ENCODE measurements at regions not wholly inside any gene's neighbourhood (a gene's known extent, or its start where the extent isn't known, plus 50 kb on each side); places are given as distances from the start of the nearest gene placed in this dataset.

DNA sequence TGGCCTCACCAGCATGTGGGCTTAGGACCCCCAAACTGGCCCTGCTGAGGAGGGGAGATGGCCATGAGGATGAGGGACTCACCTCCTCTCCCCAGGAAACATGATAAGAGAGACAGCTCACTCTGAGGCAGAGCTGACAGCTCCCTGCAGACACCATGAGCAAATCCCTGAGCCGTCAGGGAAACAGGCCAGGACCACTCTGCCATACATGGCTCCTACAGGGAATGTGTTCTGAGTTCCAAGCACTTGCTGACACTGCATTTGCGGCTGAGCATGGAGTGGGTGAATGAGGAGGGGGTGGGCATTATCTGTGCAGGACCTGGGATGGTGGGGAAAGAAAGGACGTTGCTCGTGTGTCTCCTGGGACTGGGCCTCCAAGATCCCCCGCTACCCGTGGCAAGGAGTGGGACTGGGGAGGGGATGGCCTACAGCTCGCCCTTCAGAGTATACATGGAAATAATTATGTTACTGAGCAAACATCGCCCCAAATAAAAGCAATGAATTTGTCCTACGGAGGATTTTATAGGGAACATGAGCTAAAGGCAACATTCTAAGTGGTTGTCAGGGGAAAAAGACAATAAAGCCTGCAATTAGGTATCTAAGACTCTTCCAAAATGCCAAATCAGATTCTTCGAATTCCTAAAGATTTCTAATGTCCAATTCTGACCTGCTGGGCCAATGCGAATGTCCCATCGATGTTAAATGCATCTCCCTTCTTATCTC is 355.9 kb upstream of the AJAP1 start:
- Mint-ChIP-seq H3K9me3 (peaks cover 12% of the 10 kb centered on the region), H3K27me3 (no peaks in the 10 kb centered on the region), H3K4me1 (no peaks in the 10 kb centered on the region), H3K4me3 (no peak overlapping the region), H3K27ac (no peak overlapping the region), H3K36me3 (no peaks in the 10 kb centered on the region)
- no peak for DNase-seq
- no peak for ATAC-seq (ENCODE audit: low read depth)
- POLR2A ChIA-PET = no interaction called here

DNA sequence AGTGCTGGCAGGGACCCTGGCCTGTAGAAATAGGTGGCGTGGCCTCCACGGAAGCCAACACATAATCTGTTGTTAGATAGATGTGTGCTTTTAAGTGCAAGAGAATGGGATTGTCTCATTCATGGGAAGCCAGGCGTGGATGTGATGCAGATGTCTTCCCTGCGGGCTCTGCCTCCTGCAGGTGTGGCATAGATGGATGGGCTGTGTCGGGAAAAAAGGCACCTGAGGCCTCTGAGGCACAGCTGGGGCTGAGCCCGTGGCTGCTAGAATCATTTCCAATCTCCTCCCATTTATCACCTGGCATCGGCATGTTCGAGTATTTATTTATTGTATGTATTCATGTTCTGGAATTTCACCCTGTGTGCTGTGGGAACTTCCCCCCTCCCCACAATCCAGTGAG is 353.4 kb upstream of the AJAP1 start:
- H3K27ac Mint-ChIP-seq = no peak overlapping the region
- POLR2A ChIA-PET = no interaction called here
- ATAC-seq (ENCODE audit: low read depth) = no peak

DNA sequence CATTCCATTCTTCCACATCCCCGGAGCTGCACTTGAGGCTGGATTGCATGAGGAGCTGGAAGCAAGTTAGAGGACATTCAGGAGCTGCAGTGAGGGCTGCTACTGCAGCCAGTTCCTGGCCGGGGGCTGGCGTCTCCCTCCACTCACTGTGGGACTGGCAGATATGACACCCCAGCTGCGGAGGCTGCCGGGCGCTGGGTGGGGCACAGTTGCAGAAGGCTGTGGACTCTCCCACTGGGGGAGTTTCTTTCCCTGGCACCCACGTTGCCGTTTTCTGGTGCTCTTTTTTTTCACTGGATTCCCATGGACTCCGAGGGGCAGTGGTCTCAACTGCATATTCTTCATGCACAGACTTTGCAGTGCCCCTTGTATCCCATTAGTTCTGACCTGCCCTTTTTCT is 351.1 kb upstream of the AJAP1 start:
- POLR2A ChIA-PET = no interaction called here
- Mint-ChIP-seq H3K4me3 (no peak overlapping the region), H3K27ac (no peak overlapping the region), H3K4me1 (no peaks in the 10 kb centered on the region), H3K9me3 (peaks cover 4% of the 10 kb centered on the region), H3K36me3 (no peaks in the 10 kb centered on the region), H3K27me3 (peaks cover 3% of the 10 kb centered on the region)
- ATAC-seq (ENCODE audit: low read depth) = no peak
- no peak for DNase-seq

More for the DNA sequence above, 353.4 kb upstream of the AJAP1 start:
- H3K36me3 Mint-ChIP-seq = no peaks in the 10 kb centered on the region
- no peak overlapping the region for H3K4me3 Mint-ChIP-seq
- H3K27me3 Mint-ChIP-seq = no peaks in the 10 kb centered on the region
- H3K4me1 Mint-ChIP-seq = no peaks in the 10 kb centered on the region
- no peak for DNase-seq
- H3K9me3 Mint-ChIP-seq = peaks cover 7% of the 10 kb centered on the region

GRCh38 chr1:4305526-4306301 is 348.7 kb upstream of the AJAP1 start:
- no peak overlapping the region for H3K27ac Mint-ChIP-seq

GRCh38 chr1:4306559-4307467 is 347.6 kb upstream of the AJAP1 start:
- H3K4me1 Mint-ChIP-seq = no peaks in the 10 kb centered on the region
- POLR2A ChIA-PET = no interaction called here
- H3K27me3 Mint-ChIP-seq = peaks cover 3% of the 10 kb centered on the region
- no peak overlapping the region for H3K27ac Mint-ChIP-seq
- no peak for DNase-seq
- H3K4me3 Mint-ChIP-seq = no peak overlapping the region
- peaks cover 7% of the 10 kb centered on the region for H3K9me3 Mint-ChIP-seq
- no peak for ATAC-seq (ENCODE audit: low read depth)
- H3K36me3 Mint-ChIP-seq = no peaks in the 10 kb centered on the region

More at GRCh38 chr1:4305526-4306301, 348.7 kb upstream of the AJAP1 start:
- H3K4me1 Mint-ChIP-seq = no peaks in the 10 kb centered on the region
- H3K36me3 Mint-ChIP-seq = no peaks in the 10 kb centered on the region
- no peak overlapping the region for H3K4me3 Mint-ChIP-seq
- ATAC-seq (ENCODE audit: low read depth) = no peak
- no peak for DNase-seq
- POLR2A ChIA-PET = no interaction called here
- peaks cover 4% of the 10 kb centered on the region for H3K9me3 Mint-ChIP-seq
- peaks cover 3% of the 10 kb centered on the region for H3K27me3 Mint-ChIP-seq

DNA sequence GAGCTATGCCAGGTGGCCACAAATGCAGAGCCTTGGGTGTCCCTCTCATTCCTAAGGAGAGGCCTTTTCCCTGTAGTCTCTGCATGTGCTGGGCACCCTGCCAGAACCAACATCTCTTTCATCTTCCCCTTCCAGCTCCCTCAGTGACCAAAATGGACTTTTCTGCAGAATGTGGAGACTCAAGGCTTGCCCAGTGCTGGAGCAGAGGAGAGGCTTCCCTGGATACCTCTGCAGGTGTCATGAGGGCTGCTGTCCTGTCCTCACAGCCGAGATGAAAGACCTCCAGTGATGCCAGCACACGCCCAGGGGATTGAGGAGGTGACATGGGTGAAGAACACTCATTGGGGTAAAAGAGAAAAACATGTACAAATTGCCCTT is 347.0 kb upstream of the AJAP1 start:
- Mint-ChIP-seq H3K9me3 (peaks cover 7% of the 10 kb centered on the region), H3K27me3 (peaks cover 3% of the 10 kb centered on the region), H3K36me3 (no peaks in the 10 kb centered on the region), H3K4me3 (no peak overlapping the region), H3K4me1 (no peaks in the 10 kb centered on the region), H3K27ac (no peak overlapping the region)
- ATAC-seq (ENCODE audit: low read depth) (no peak), DNase-seq (no peak)
- POLR2A ChIA-PET = no interaction called here

GRCh38 chr1:4307911-4308545 is 346.4 kb upstream of the AJAP1 start:
- H3K9me3 Mint-ChIP-seq = peaks cover 3% of the 10 kb centered on the region
- no peaks in the 10 kb centered on the region for H3K36me3 Mint-ChIP-seq
- ATAC-seq (ENCODE audit: low read depth) (no peak), DNase-seq (no peak)
- H3K4me3 Mint-ChIP-seq = no peak overlapping the region
- H3K27ac Mint-ChIP-seq = no peak overlapping the region
- H3K27me3 Mint-ChIP-seq = peaks cover 3% of the 10 kb centered on the region
- POLR2A ChIA-PET = no interaction called here
- H3K4me1 Mint-ChIP-seq = no peaks in the 10 kb centered on the region

DNA sequence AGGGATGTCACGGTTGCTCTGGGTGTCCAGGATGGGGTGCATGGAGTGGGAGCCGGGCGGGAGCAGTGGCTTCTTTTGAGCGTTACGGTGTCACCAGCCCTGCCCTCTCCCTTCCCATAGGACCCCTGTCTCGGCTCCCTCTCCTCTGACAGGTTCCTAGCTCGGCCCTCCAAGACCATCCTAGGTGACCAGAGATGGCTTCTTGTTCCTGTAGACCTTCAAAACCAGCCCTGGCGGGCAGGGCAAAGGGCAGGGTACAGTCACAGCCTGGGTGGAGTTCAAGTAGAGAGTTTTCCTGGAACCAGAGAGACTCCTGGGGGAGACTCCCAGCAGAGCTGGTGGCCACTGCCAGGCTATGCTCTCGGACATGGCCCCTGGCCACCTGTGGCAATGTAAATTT is 345.6 kb upstream of the AJAP1 start:
- H3K9me3 Mint-ChIP-seq = peaks cover 3% of the 10 kb centered on the region
- no peak overlapping the region for H3K4me3 Mint-ChIP-seq
- no peak overlapping the region for H3K27ac Mint-ChIP-seq
- H3K4me1 Mint-ChIP-seq = no peaks in the 10 kb centered on the region
- ATAC-seq (ENCODE audit: low read depth) (no peak), DNase-seq (no peak)
- H3K36me3 Mint-ChIP-seq = no peaks in the 10 kb centered on the region
- POLR2A ChIA-PET = no interaction called here
- peaks cover 3% of the 10 kb centered on the region for H3K27me3 Mint-ChIP-seq

DNA sequence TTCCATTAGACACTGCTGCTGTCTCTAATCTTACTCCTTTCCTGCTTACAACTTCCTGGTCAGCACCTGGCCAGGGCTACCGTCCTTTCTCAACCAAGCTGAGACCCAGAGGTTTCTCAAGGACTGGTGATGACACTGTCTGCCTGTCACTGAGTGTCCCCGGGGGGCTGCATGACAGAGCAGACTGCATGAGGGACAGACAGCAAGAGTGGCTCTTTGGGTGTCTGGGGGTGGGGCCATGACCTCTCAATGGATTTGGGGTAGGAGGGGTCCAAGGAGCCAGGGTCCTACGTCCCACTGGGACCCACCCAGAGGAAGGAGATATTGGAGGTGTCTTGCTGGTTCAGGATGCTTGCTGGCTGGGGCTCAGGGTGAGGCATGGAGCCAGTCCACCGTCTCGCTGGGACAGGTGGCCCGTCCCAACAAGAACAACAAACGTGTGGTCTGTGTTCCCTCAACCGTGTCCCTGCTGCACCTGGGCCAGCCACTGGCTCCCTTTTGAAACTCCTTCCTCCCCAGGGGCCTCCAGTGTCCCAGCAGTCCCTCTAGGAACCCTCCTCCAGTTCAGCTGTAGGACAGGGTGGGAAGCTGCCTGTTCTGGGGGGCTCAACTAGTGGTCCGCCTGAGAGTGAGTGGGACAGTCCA is 344.6 kb upstream of the AJAP1 start:
- H3K27ac Mint-ChIP-seq = no peak overlapping the region
- no peak overlapping the region for H3K4me3 Mint-ChIP-seq
- DNase-seq = no peak
- H3K36me3 Mint-ChIP-seq = no peaks in the 10 kb centered on the region
- H3K27me3 Mint-ChIP-seq = peaks cover 3% of the 10 kb centered on the region
- no peak for ATAC-seq (ENCODE audit: low read depth)
- H3K9me3 Mint-ChIP-seq = peaks cover 7% of the 10 kb centered on the region
- H3K4me1 Mint-ChIP-seq = no peaks in the 10 kb centered on the region
- POLR2A ChIA-PET = no interaction called here

GRCh38 chr1:4310396-4310923 is 343.9 kb upstream of the AJAP1 start:
- H3K9me3 Mint-ChIP-seq = peaks cover 11% of the 10 kb centered on the region
- H3K4me1 Mint-ChIP-seq = no peaks in the 10 kb centered on the region
- ATAC-seq (ENCODE audit: low read depth) (no peak), DNase-seq (no peak)
- H3K27ac Mint-ChIP-seq = no peak overlapping the region
- no peak overlapping the region for H3K4me3 Mint-ChIP-seq
- H3K27me3 Mint-ChIP-seq = peaks cover 3% of the 10 kb centered on the region
- no peaks in the 10 kb centered on the region for H3K36me3 Mint-ChIP-seq
- POLR2A ChIA-PET = no interaction called here

DNA sequence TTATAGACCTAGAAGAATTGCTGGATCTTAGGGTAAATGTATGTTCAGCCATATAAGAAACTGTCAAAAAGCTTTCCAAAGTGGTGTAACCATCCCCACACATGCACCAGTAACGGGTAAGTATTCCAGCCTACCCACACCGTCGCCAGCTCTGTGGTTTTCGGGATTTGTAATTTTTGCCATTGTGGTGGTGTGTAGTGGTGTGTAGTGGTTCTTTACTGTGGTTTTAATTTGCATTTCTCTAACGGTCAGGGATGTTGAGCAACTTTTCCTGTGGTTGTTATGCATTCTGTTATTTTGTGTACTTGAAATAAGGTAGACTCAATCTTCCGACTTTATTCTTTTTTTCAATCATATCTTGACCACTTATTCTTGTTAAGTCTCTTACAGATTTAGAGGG is 342.4 kb upstream of the AJAP1 start:
- Mint-ChIP-seq H3K9me3 (peaks cover 13% of the 10 kb centered on the region), H3K4me1 (no peaks in the 10 kb centered on the region), H3K36me3 (no peaks in the 10 kb centered on the region), H3K4me3 (no peak overlapping the region), H3K27me3 (no peaks in the 10 kb centered on the region), H3K27ac (no peak overlapping the region)
- no peak for ATAC-seq (ENCODE audit: low read depth)
- DNase-seq = no peak
- POLR2A ChIA-PET = no interaction called here

DNA sequence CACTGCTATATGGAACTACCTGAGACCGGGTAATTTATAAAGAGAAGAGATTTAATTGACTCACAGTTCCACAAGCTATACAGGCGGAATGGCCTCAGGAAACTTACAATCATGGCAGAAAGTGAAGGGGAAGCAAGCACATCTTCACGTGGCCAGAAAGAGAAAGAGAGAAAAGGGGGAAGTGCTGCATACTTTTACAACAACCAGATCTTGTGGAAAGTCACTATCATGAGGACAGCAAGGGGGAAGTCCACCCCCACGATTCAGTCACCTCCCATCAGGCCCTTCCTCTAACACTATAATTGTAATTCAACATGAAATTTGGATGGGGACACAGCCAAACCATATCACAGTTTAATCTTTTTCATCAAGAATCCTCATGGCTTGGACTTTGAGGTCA is 339.2 kb upstream of the AJAP1 start:
- Mint-ChIP-seq H3K27me3 (no peaks in the 10 kb centered on the region), H3K4me3 (no peak overlapping the region), H3K4me1 (no peaks in the 10 kb centered on the region), H3K27ac (no peak overlapping the region), H3K9me3 (peaks cover 13% of the 10 kb centered on the region), H3K36me3 (no peaks in the 10 kb centered on the region)
- ATAC-seq (ENCODE audit: low read depth) (no peak), DNase-seq (no peak)
- POLR2A ChIA-PET = no interaction called here

GRCh38 chr1:4317207-4317606 is 337.2 kb upstream of the AJAP1 start:
- ATAC-seq (ENCODE audit: low read depth) = no peak
- Mint-ChIP-seq H3K4me3 (no peak overlapping the region), H3K36me3 (no peaks in the 10 kb centered on the region), H3K27me3 (no peaks in the 10 kb centered on the region), H3K9me3 (peaks cover 9% of the 10 kb centered on the region), H3K27ac (no peak overlapping the region), H3K4me1 (no peaks in the 10 kb centered on the region)
- POLR2A ChIA-PET = no interaction called here
- DNase-seq = no peak

Data from activated naive CD8-positive, alpha-beta T cell treated with anti-CD3 and anti-CD28 coated beads, Interleukin-2, amount 10 ng/mL, durations not matched to agents 7 days and 5 days (primary cell).